ENCODE measurements at regions not wholly inside any gene's neighbourhood (a gene's known extent, or its start where the extent isn't known, plus 50 kb on each side); places are given as distances from the start of the nearest gene placed in this dataset.

- TF ChIP-seq HNF1B (CRISPR knock-in tag; IDR thresholded peaks at IDR 0.05) (no peak), CTCF (CRISPR knock-in tag; IDR thresholded peaks at IDR 0.05) (0 out of 2 replicates have a peak, but pooled peaks have one; percentile 35), USF2 (IDR thresholded peaks at IDR 0.05; ENCODE audit: low read depth, low read length) (no peak), USF2 (CRISPR knock-in tag; IDR thresholded peaks at IDR 0.05; ENCODE audit: borderline replicate concordance) (no peak), TFDP2 (CRISPR knock-in tag; IDR thresholded peaks at IDR 0.05) (no peak), RARA (CRISPR knock-in tag; IDR thresholded peaks at IDR 0.05) (no peak), HOXA7 (CRISPR knock-in tag; IDR thresholded peaks at IDR 0.05) (no peak), ETS1 (CRISPR knock-in tag; IDR thresholded peaks at IDR 0.05) (no peak)
Measured at GRCh38 chr2:222038067-222038802, 260.6 kb downstream of the PAX3 start.

Measured in HepG2 (cell line).